K562 (cell line): ENCODE measurements at regions not wholly inside any gene's neighbourhood (a gene's known extent, or its start where the extent isn't known, plus 50 kb on each side); places are given as distances from the start of the nearest gene placed in this dataset.

Experiments used
- ATAC-seq: fragments of 200-7000 bp; cut with Tn5 transposase; 3 replicates; pipeline ENCODE4 v1.9.1; 2020; ENCODE audit warnings: moderate library complexity
- BruUV-seq: library from RNA; stranded (reverse); fragments of 400-500 nt; replicated peaks from 2 replicates; lab custom pipeline; 2021; lab: Mats Ljungman, UMichigan
- CTCF ChIA-PET: fragments of 300-600 bp; formaldehyde crosslinking; extraction: SDS; loops from one replicate; lab custom pipeline; 2021; ENCODE audit warnings: low intra/inter-chr PET ratio; lab: Yijun Ruan, JAX
- POLR2A ChIA-PET: fragments of 300-600, 350-650 bp; sonication (Branson Sonifier 250); formaldehyde crosslinking; extraction: SDS; loops from one replicate; lab custom pipeline; 2021; ENCODE audit warnings: antibody characterized with exemption, inconsistent platforms; lab: Yijun Ruan, JAX
- DNase-seq, 4 experiments: peaks; one replicate each; pipeline versions ENCODE4 v3.0.0 to v3.0.0-alpha.2; 2011 to 2018; ENCODE audit warnings: low spot score in 3 of 4, mixed read lengths in 3 of 4; ENCODE audit errors: extremely low read depth in 1 of 4
- FAIRE-seq: peaks from 2 replicates; lab custom pipeline; 2011; peaks lifted over from hg19 to GRCh38; lab: Jason Lieb, UNC
- H2AFZ ChIP-seq: 2 replicates; pipeline ENCODE4 v1.6.0; 2011; ENCODE audit warnings: low read depth, low read length, control low read depth, inconsistent platforms
- H3K27ac ChIP-seq: fragments of 200-600 bp; 3 replicates; pipeline ENCODE4 v1.8.0; 2011; ENCODE audit warnings: low read depth, mild to moderate bottlenecking, control low read depth, inconsistent platforms, low read length, moderate library complexity, mixed read lengths; ENCODE audit errors: extremely low read depth
- H3K27me3 ChIP-seq, 2 experiments: fragments of 300-600 bp in 1 of 2; 2 replicates in 1 of 2; 3 replicates in 1 of 2; pipeline versions ENCODE4 v1.6.0 to v1.8.0; 2011; ENCODE audit warnings: inconsistent platforms in 2 of 2, low read length in 2 of 2, mild to moderate bottlenecking in 1 of 2, mixed read lengths in 1 of 2, moderate library complexity in 1 of 2; ENCODE audit not compliant: control insufficient read depth in 2 of 2, insufficient read depth in 2 of 2
- H3K36me3 ChIP-seq: fragments of 300-600 bp; 3 replicates; pipeline ENCODE4 v1.8.0; 2011; ENCODE audit warnings: mild to moderate bottlenecking, low read length, inconsistent platforms; ENCODE audit not compliant: control insufficient read depth, insufficient read depth
- H3K4me1 ChIP-seq, 2 experiments: fragments of 200-600 bp in 1 of 2; replicated peaks in 1 of 2; 2 replicates in 1 of 2; 3 replicates in 1 of 2; pipeline versions ENCODE4 v1.5.1 to v1.8.0; 2011; ENCODE audit warnings: inconsistent platforms in 2 of 2, low read length in 2 of 2, mild to moderate bottlenecking in 1 of 2, mixed read lengths in 1 of 2, moderate library complexity in 1 of 2; ENCODE audit not compliant: control insufficient read depth in 2 of 2, insufficient read depth in 2 of 2
- H3K4me2 ChIP-seq: 2 replicates; pipeline ENCODE4 v1.6.1; 2011; ENCODE audit warnings: low read length, control low read depth, inconsistent platforms, mixed read lengths; ENCODE audit not compliant: insufficient read depth
- H3K4me3 ChIP-seq: fragments of 200-600 bp; sonication (generic), shearing (Covaris generic); 2 replicates; pipeline ENCODE4 v1.5.1; 2016; ENCODE audit warnings: control low read depth, inconsistent platforms
- H3K79me2 ChIP-seq: fragments of 200-600 bp; 3 replicates; pipeline ENCODE4 v1.8.0; 2011; ENCODE audit warnings: low read length, inconsistent platforms; ENCODE audit not compliant: control insufficient read depth, insufficient read depth
- H3K9ac ChIP-seq, 2 experiments: 2 replicates each; pipeline versions ENCODE4 v1.6.0 to v1.6.1; 2011; ENCODE audit warnings: low read depth in 2 of 2, low read length in 2 of 2, control low read depth in 1 of 2, inconsistent platforms in 1 of 2, mild to moderate bottlenecking in 1 of 2, mixed read lengths in 1 of 2; ENCODE audit not compliant: insufficient read depth in 1 of 2
- H3K9me1 ChIP-seq: one replicate; pipeline ENCODE4 v1.6.0; 2011; ENCODE audit warnings: inconsistent platforms, mild to moderate bottlenecking, low read length, moderate library complexity; ENCODE audit not compliant: control insufficient read depth, insufficient read depth
- H3K9me3 ChIP-seq: replicated peaks from 2 replicates; pipeline ENCODE4 v1.5.1; 2011; ENCODE audit warnings: low read depth, low read length, inconsistent platforms; ENCODE audit not compliant: control insufficient read depth, insufficient read depth
- H4K20me1 ChIP-seq: replicated peaks from 2 replicates; pipeline ENCODE4 v1.6.1; 2011; ENCODE audit warnings: low read length, inconsistent platforms, mixed read lengths; ENCODE audit not compliant: control insufficient read depth, insufficient read depth
- CBFB ChIP-seq: sonication (generic); formaldehyde crosslinking; IDR thresholded peaks from 2 replicates; pipeline ENCODE4 v1.4.0; 2020; ENCODE audit warnings: mild to moderate bottlenecking, missing genetic modification reagents
- CCAR2 ChIP-seq: fragments of 200-400 bp; formaldehyde crosslinking; IDR thresholded peaks from 2 replicates; pipeline ENCODE4 v1.6.1; 2017; ENCODE audit warnings: mild to moderate bottlenecking, low read depth, low read length
- ELF2 ChIP-seq: fragments of 250-450 bp; sonication (Bioruptor Pico); IDR thresholded peaks from 2 replicates; pipeline ENCODE4 v1.5.0; 2021; ENCODE audit warnings: mild to moderate bottlenecking
- ETS1 ChIP-seq: conservative IDR thresholded peaks from 2 replicates; pipeline ENCODE4 v1.6.1; 2011; ENCODE audit warnings: low read depth, mild to moderate bottlenecking, low read length; ENCODE audit not compliant: control insufficient read depth
- GABPB1 ChIP-seq: sonication (generic); formaldehyde crosslinking; IDR thresholded peaks from 2 replicates; pipeline ENCODE4 v1.8.0; 2022; ENCODE audit warnings: mild to moderate bottlenecking, missing genetic modification reagents
- TAF15 ChIP-seq: fragments of 200-400 bp; formaldehyde crosslinking; IDR thresholded peaks from 2 replicates; pipeline ENCODE4 v1.6.1; 2017; ENCODE audit warnings: mild to moderate bottlenecking, low read depth, low read length, moderate library complexity
- THRA ChIP-seq: fragments of 450-650 bp; IDR thresholded peaks from 2 replicates; pipeline ENCODE4 v1.6.1; 2017; ENCODE audit warnings: mild to moderate bottlenecking, moderate library complexity
- VEZF1 ChIP-seq: fragments of 200-800 bp; sonication (Bioruptor generic); IDR thresholded peaks from 2 replicates; pipeline ENCODE4 v1.6.1; 2017; ENCODE audit warnings: missing genetic modification characterization, missing compliant biosample characterization
- ZNF592 ChIP-seq: fragments of 450-650 bp; IDR thresholded peaks from 2 replicates; pipeline ENCODE4 v1.6.1; 2017; ENCODE audit warnings: antibody characterized with exemption, mild to moderate bottlenecking
- ZNF696 ChIP-seq: fragments of 250-450 bp; sonication (Bioruptor Pico); conservative IDR thresholded peaks from 2 replicates; pipeline ENCODE4 v1.4.0; 2020; ENCODE audit warnings: mild to moderate bottlenecking, moderate library complexity
- WGBS: fragments of 100-300 bp; shearing (Covaris generic); methylation state at CpG from one replicate; pipeline ENCODE4 v1.1.6; 2016; ENCODE audit warnings: low coverage, mixed read lengths; ENCODE audit not compliant: insufficient coverage; ENCODE audit errors: missing lambda C conversion rate; 5-methylcytosine and 5-hydroxymethylcytosine counted together
- in situ Hi-C: fragments of 300-500 bp; cut with MboI; formaldehyde crosslinking; loops from 4 replicates; pipeline ENCODE4 v1.15.0; 2018; ENCODE audit warnings: inconsistent platforms, mixed read lengths
- intact Hi-C: fragments of 100-400 bp; cut with micrococcal nuclease; formaldehyde crosslinking; loops from 2 replicates; pipeline ENCODE4 v1.14.2; 2022

GRCh38 chr6:100137759-100138158, 143.7 kb upstream of the MCHR2 start:
- H3K9me1 ChIP-seq, result no peaks in the 10 kb centered on the region
- intact Hi-C loops, result no loop called here
- no peak overlapping the region for H3K4me3 ChIP-seq
- no peak for FAIRE-seq
- no peak for ATAC-seq
- POLR2A ChIA-PET, result no interaction called here
- H3K27ac ChIP-seq, result no peak overlapping the region
- H3K4me1 ChIP-seq, result no peaks in the 10 kb centered on the region
- no peak for TF ChIP-seq THRA
- no peak for TF ChIP-seq ELF2 (CRISPR knock-in tag)
- no peak for TF ChIP-seq GABPB1 (CRISPR knock-in tag)
- TF ChIP-seq ETS1, result no peak
- no peak for TF ChIP-seq VEZF1
- no peak for TF ChIP-seq CBFB (CRISPR knock-in tag)
- TF ChIP-seq TAF15, result no peak
- TF ChIP-seq CCAR2, result no peak
- TF ChIP-seq ZNF592, result no peak
- TF ChIP-seq ZNF696 (CRISPR knock-in tag), result no peak
- TF ChIP-seq, all 486 proteins: peak for 0
- Histone ChIP-seq H3K4me2 (no peak overlapping the region), H3K79me2 (no peaks in the 10 kb centered on the region), H2AFZ (no peak overlapping the region), H3K36me3 (no peaks in the 10 kb centered on the region), H3K27me3 (peaks cover 4 to 15% of the 10 kb centered on the region in 2 experiments; a peak in 3 of 5 replicates), H3K9me3 (no peaks in the 10 kb centered on the region), H4K20me1 (no peaks in the 10 kb centered on the region), H3K9ac (no peak overlapping the region)
- no TSS peak for BruUV-seq
- in situ Hi-C loops, result no loop called here
- CTCF ChIA-PET, result no interaction called here
- 0% methylated on average over 2 of the region's 2 CpGs for WGBS
- DNase-seq, result no peak
